GM12891 (cell line): ENCODE measurements at regions not wholly inside any gene's neighbourhood (a gene's known extent, or its start where the extent isn't known, plus 50 kb on each side); places are given as distances from the start of the nearest gene placed in this dataset.

Experiments used
- DNase-seq: peaks from one replicate; pipeline ENCODE4 v3.0.0; 2011; ENCODE audit warnings: low spot score; ENCODE audit not compliant: insufficient read length
- FAIRE-seq: peaks from 2 replicates; lab custom pipeline; 2011; peaks lifted over from hg19 to GRCh38; lab: Jason Lieb, UNC
- PAX5 ChIP-seq: IDR thresholded peaks from 2 replicates; pipeline ENCODE4 v1.6.1; 2011; ENCODE audit warnings: low read length, moderate library complexity, mild to moderate bottlenecking; ENCODE audit not compliant: insufficient read depth, severe bottlenecking
- POLR2A ChIP-seq: IDR thresholded peaks from 2 replicates; pipeline ENCODE4 v1.6.1; 2011; ENCODE audit warnings: low read depth, low read length, control low read depth
- POLR2AphosphoS5 ChIP-seq: IDR thresholded peaks from 2 replicates; pipeline ENCODE4 v1.6.1; 2011; ENCODE audit warnings: low read depth, low read length, control low read depth
- POU2F2 ChIP-seq: IDR thresholded peaks from 2 replicates; pipeline ENCODE4 v1.6.1; 2011; ENCODE audit warnings: low read depth, mild to moderate bottlenecking, control low read depth, low read length, moderate library complexity
- SPI1 ChIP-seq: IDR thresholded peaks from 2 replicates; pipeline ENCODE4 v1.6.1; 2011; ENCODE audit warnings: low read depth, low read length, control low read depth
- TAF1 ChIP-seq: IDR thresholded peaks from 2 replicates; pipeline ENCODE4 v1.6.1; 2011; ENCODE audit warnings: low read depth, low read length, control low read depth

- FAIRE-seq, result no peak
- no peak for DNase-seq
- TF ChIP-seq POLR2A, result no peak
- TF ChIP-seq POLR2AphosphoS5, result no peak
- no peak for TF ChIP-seq TAF1
- TF ChIP-seq POU2F2, result no peak
- no peak for TF ChIP-seq PAX5
- no peak for TF ChIP-seq SPI1
Measured at GRCh38 chr2:54020793-54021414, 50.1 kb upstream of the PSME4 start.
